ENCODE measurements at regions not wholly inside any gene's neighbourhood (a gene's known extent, or its start where the extent isn't known, plus 50 kb on each side); places are given as distances from the start of the nearest gene placed in this dataset.

GRCh38 chr3:177379045-177379444 lies 181.8 kb upstream of the TBL1XR1 start:
- TF ChIP-seq, protein P1, sequence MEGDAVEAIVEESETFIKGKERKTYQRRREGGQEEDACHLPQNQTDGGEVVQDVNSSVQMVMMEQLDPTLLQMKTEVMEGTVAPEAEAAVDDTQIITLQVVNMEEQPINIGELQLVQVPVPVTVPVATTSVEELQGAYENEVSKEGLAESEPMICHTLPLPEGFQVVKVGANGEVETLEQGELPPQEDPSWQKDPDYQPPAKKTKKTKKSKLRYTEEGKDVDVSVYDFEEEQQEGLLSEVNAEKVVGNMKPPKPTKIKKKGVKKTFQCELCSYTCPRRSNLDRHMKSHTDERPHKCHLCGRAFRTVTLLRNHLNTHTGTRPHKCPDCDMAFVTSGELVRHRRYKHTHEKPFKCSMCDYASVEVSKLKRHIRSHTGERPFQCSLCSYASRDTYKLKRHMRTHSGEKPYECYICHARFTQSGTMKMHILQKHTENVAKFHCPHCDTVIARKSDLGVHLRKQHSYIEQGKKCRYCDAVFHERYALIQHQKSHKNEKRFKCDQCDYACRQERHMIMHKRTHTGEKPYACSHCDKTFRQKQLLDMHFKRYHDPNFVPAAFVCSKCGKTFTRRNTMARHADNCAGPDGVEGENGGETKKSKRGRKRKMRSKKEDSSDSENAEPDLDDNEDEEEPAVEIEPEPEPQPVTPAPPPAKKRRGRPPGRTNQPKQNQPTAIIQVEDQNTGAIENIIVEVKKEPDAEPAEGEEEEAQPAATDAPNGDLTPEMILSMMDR (conservative IDR thresholded peaks at IDR 0.05; ENCODE audit: low read depth, low read length), result no peak
- TF ChIP-seq EZH2 (IDR thresholded peaks at IDR 0.05; ENCODE audit: borderline replicate concordance, low read depth, low read length, poor library complexity, severe bottlenecking), result no peak

Measured in A673 (cell line).